ENCODE measurements at regions not wholly inside any gene's neighbourhood (a gene's known extent, or its start where the extent isn't known, plus 50 kb on each side); places are given as distances from the start of the nearest gene placed in this dataset.

GRCh38 chr1:194341587-194341986 is 1155.2 kb upstream of the B3GALT2 start:
- ChIA-PET POLR2A (interaction anchor here (0.8 kb wide), 1 partner anchor 1270 kb away, joined by 3 read pairs; no protein-coding TSS in a partner anchor), CTCF (no interaction called here)
- Mint-ChIP-seq H3K4me3 (no peak overlapping the region), H3K36me3 (ENCODE audit: low read depth) (no peaks in the 10 kb centered on the region), H3K27me3 (ENCODE audit: low read depth) (no peaks in the 10 kb centered on the region), H3K27ac (no peak overlapping the region), H3K4me1 (ENCODE audit: low read depth) (no peaks in the 10 kb centered on the region), H3K9me3 (ENCODE audit: insufficient read depth) (no peaks in the 10 kb centered on the region)
- ATAC-seq (no peak), DNase-seq (no peak)

GRCh38 chr1:194339471-194339870 is 1153.1 kb upstream of the B3GALT2 start:
- H3K4me1 Mint-ChIP-seq (ENCODE audit: low read depth), result no peaks in the 10 kb centered on the region
- no peaks in the 10 kb centered on the region for H3K9me3 Mint-ChIP-seq (ENCODE audit: insufficient read depth)
- no peak overlapping the region for H3K4me3 Mint-ChIP-seq
- H3K27ac Mint-ChIP-seq, result no peak overlapping the region
- H3K36me3 Mint-ChIP-seq (ENCODE audit: low read depth), result no peaks in the 10 kb centered on the region
- POLR2A ChIA-PET, result no interaction called here
- ATAC-seq (no peak), DNase-seq (no peak)
- CTCF ChIA-PET, result no interaction called here
- H3K27me3 Mint-ChIP-seq (ENCODE audit: low read depth), result no peaks in the 10 kb centered on the region

DNA sequence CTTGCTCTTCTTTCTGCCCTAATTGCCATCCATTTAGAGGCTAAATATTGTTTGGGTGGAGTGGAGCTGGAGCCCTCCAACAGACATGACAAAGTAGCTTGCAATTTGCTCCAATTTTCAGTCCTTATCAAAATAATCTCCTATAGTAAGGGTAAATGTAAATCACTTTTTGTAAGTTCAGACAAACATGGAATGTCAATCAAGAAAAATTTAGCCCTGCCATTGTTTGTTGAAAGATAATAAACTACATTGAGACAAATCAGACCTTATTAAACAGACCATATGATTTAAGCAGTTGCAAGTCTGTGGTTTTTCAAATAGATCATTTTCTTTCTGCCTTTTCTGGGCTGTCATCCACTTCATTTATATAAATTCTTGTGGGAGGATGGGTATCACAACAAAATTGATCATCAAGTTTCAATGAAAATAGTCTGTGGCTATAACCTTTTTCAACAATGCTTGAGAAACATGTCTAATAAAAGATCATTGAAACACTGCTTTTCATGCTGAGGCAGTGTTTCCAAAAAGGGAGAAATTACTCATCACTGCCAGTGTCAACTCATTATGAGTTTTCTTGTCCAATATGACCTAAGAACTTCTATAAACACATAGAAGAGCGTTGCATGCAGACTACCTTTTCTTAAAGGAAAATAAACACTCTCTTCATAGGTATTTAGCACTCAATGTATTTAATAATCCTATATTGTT is 1152.0 kb upstream of the B3GALT2 start:
- DNase-seq (no peak), ATAC-seq (no peak)
- CTCF ChIA-PET, result no interaction called here
- no peak overlapping the region for H3K27ac Mint-ChIP-seq
- POLR2A ChIA-PET, result no interaction called here
- no peak overlapping the region for H3K4me3 Mint-ChIP-seq
- H3K27me3 Mint-ChIP-seq (ENCODE audit: low read depth), result no peaks in the 10 kb centered on the region
- H3K36me3 Mint-ChIP-seq (ENCODE audit: low read depth), result no peaks in the 10 kb centered on the region
- H3K4me1 Mint-ChIP-seq (ENCODE audit: low read depth), result no peaks in the 10 kb centered on the region
- no peaks in the 10 kb centered on the region for H3K9me3 Mint-ChIP-seq (ENCODE audit: insufficient read depth)

- H3K27ac Mint-ChIP-seq, result no peak overlapping the region
- H3K9me3 Mint-ChIP-seq (ENCODE audit: insufficient read depth), result no peaks in the 10 kb centered on the region
- ChIA-PET CTCF (no interaction called here), POLR2A (no interaction called here)
- DNase-seq (no peak), ATAC-seq (no peak)
- H3K4me3 Mint-ChIP-seq, result no peak overlapping the region
- H3K27me3 Mint-ChIP-seq (ENCODE audit: low read depth), result no peaks in the 10 kb centered on the region
- no peaks in the 10 kb centered on the region for H3K4me1 Mint-ChIP-seq (ENCODE audit: low read depth)
- H3K36me3 Mint-ChIP-seq (ENCODE audit: low read depth), result no peaks in the 10 kb centered on the region
These were observed 1146.8 kb upstream of the B3GALT2 start for GRCh38 chr1:194333240-194333639.

- CTCF ChIA-PET, result no interaction called here
- H3K4me3 Mint-ChIP-seq, result no peak overlapping the region
- H3K9me3 Mint-ChIP-seq (ENCODE audit: insufficient read depth), result no peaks in the 10 kb centered on the region
- ATAC-seq, result no peak
- DNase-seq, result no peak
- no peaks in the 10 kb centered on the region for H3K4me1 Mint-ChIP-seq (ENCODE audit: low read depth)
- no peak overlapping the region for H3K27ac Mint-ChIP-seq
- POLR2A ChIA-PET, result no interaction called here
- H3K36me3 Mint-ChIP-seq (ENCODE audit: low read depth), result no peaks in the 10 kb centered on the region
- no peaks in the 10 kb centered on the region for H3K27me3 Mint-ChIP-seq (ENCODE audit: low read depth)
These were observed 1145.3 kb upstream of the B3GALT2 start for GRCh38 chr1:194331758-194332157.

GRCh38 chr1:194322751-194323150 is 1136.3 kb upstream of the B3GALT2 start:
- H3K36me3 Mint-ChIP-seq (ENCODE audit: low read depth), result no peaks in the 10 kb centered on the region
- no peak for DNase-seq
- H3K27me3 Mint-ChIP-seq (ENCODE audit: low read depth), result no peaks in the 10 kb centered on the region
- no peaks in the 10 kb centered on the region for H3K4me1 Mint-ChIP-seq (ENCODE audit: low read depth)
- H3K4me3 Mint-ChIP-seq, result no peak overlapping the region
- no peak for ATAC-seq
- ChIA-PET POLR2A (no interaction called here), CTCF (no interaction called here)
- H3K9me3 Mint-ChIP-seq (ENCODE audit: insufficient read depth), result no peaks in the 10 kb centered on the region
- no peak overlapping the region for H3K27ac Mint-ChIP-seq

- Mint-ChIP-seq H3K27ac (no peak overlapping the region), H3K9me3 (ENCODE audit: insufficient read depth) (no peaks in the 10 kb centered on the region), H3K27me3 (ENCODE audit: low read depth) (no peaks in the 10 kb centered on the region), H3K36me3 (ENCODE audit: low read depth) (no peaks in the 10 kb centered on the region), H3K4me3 (no peak overlapping the region), H3K4me1 (ENCODE audit: low read depth) (no peaks in the 10 kb centered on the region)
- ATAC-seq (no peak), DNase-seq (no peak)
- ChIA-PET CTCF (no interaction called here), POLR2A (no interaction called here)
These were observed 1132.4 kb upstream of the B3GALT2 start for GRCh38 chr1:194318790-194319280.

- no peak for DNase-seq
- no peaks in the 10 kb centered on the region for H3K27me3 Mint-ChIP-seq (ENCODE audit: low read depth)
- no peak overlapping the region for H3K27ac Mint-ChIP-seq
- POLR2A ChIA-PET, result no interaction called here
- CTCF ChIA-PET, result no interaction called here
- ATAC-seq, result no peak
- H3K9me3 Mint-ChIP-seq (ENCODE audit: insufficient read depth), result no peaks in the 10 kb centered on the region
- H3K4me1 Mint-ChIP-seq (ENCODE audit: low read depth), result no peaks in the 10 kb centered on the region
- no peak overlapping the region for H3K4me3 Mint-ChIP-seq
- no peaks in the 10 kb centered on the region for H3K36me3 Mint-ChIP-seq (ENCODE audit: low read depth)
These were observed 1123.3 kb upstream of the B3GALT2 start for GRCh38 chr1:194309697-194310096.

GRCh38 chr1:194309269-194309668 is 1122.9 kb upstream of the B3GALT2 start:
- POLR2A ChIA-PET, result no interaction called here
- H3K36me3 Mint-ChIP-seq (ENCODE audit: low read depth), result no peaks in the 10 kb centered on the region
- no peaks in the 10 kb centered on the region for H3K27me3 Mint-ChIP-seq (ENCODE audit: low read depth)
- no peaks in the 10 kb centered on the region for H3K4me1 Mint-ChIP-seq (ENCODE audit: low read depth)
- no peaks in the 10 kb centered on the region for H3K9me3 Mint-ChIP-seq (ENCODE audit: insufficient read depth)
- H3K27ac Mint-ChIP-seq, result no peak overlapping the region
- ATAC-seq (no peak), DNase-seq (no peak)
- CTCF ChIA-PET, result no interaction called here
- no peak overlapping the region for H3K4me3 Mint-ChIP-seq

DNA sequence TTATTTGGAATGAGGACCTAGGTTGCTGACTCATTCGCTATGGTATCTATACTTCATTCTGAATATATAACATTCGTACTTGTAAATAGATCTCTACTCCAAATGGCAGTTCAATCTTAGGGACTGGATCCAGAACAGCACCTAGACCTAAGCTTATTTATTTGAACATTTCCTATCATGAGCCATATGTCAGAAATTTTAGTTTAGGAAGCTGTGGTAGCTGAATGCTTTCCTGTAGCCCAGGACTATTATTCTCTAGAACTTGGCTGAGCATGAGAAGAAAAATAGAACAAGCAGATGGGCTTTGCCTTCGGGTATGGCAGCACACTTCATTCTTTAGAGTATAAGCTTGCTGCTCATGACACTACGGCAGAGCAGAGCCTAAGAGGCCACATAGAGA is 1114.4 kb upstream of the B3GALT2 start:
- Mint-ChIP-seq H3K27me3 (ENCODE audit: low read depth) (no peaks in the 10 kb centered on the region), H3K9me3 (ENCODE audit: insufficient read depth) (no peaks in the 10 kb centered on the region), H3K4me3 (no peak overlapping the region), H3K27ac (no peak overlapping the region), H3K36me3 (ENCODE audit: low read depth) (no peaks in the 10 kb centered on the region), H3K4me1 (ENCODE audit: low read depth) (no peaks in the 10 kb centered on the region)
- POLR2A ChIA-PET, result no interaction called here
- CTCF ChIA-PET, result no interaction called here
- ATAC-seq (no peak), DNase-seq (no peak)

DNA sequence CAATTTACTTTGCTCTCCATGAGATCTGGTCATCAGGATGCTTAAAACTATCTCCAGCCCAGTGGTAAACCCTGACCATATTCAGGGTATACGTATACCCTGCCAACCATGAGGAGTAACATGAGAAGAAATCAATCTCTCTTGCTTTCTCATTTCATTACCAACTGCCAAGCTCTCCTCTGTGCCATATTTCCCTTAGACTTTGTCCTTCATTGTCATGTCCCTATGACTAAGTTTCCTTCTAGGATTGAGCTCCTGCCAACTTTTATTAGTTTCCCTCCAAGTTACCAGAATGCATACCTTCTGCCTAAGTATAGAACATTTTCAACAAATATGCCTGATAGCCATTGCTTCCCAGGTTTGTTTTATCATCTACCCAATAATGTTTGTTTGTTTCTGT is 1113.9 kb upstream of the B3GALT2 start:
- no peak for DNase-seq
- no peaks in the 10 kb centered on the region for H3K36me3 Mint-ChIP-seq (ENCODE audit: low read depth)
- H3K27me3 Mint-ChIP-seq (ENCODE audit: low read depth), result no peaks in the 10 kb centered on the region
- no peak for ATAC-seq
- ChIA-PET POLR2A (no interaction called here), CTCF (no interaction called here)
- H3K4me1 Mint-ChIP-seq (ENCODE audit: low read depth), result peaks cover 2% of the 10 kb centered on the region
- no peaks in the 10 kb centered on the region for H3K9me3 Mint-ChIP-seq (ENCODE audit: insufficient read depth)
- no peak overlapping the region for H3K27ac Mint-ChIP-seq
- H3K4me3 Mint-ChIP-seq, result no peak overlapping the region

DNA sequence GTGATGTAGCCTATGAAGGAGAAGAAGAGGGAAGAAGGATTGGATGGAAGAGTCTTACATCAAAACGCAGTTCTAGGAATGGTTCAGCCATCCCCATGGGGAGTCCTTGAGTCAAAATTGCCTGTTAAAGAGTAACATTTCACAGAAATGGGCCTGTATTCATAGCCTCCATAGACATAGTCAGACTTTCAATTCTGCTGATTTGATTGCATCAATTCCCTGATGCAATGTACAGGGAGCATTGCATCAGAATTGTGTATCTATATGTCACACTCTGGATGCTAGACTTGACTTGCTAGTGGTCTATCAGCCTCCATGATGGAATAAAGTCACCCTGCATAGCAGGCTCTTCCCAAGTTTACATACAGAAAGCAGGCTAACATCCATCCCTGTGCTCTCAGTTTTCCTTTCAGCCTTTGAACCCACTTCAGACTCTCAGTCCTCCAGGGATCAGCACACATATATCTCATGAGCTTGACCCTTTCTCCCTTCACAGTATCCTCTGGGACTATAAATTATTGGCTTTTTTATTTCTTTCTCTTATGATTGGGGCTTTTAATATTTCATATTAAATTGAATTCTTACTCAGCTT is 1111.7 kb upstream of the B3GALT2 start:
- Mint-ChIP-seq H3K4me3 (no peak overlapping the region), H3K36me3 (ENCODE audit: low read depth) (no peaks in the 10 kb centered on the region), H3K4me1 (ENCODE audit: low read depth) (peaks cover 5% of the 10 kb centered on the region), H3K9me3 (ENCODE audit: insufficient read depth) (no peaks in the 10 kb centered on the region), H3K27me3 (ENCODE audit: low read depth) (no peaks in the 10 kb centered on the region), H3K27ac (no peak overlapping the region)
- CTCF ChIA-PET, result interaction anchor here (1.0 kb wide), 1 partner anchor 23 kb away, joined by 3 read pairs; no protein-coding TSS in a partner anchor
- DNase-seq, result no peak
- ATAC-seq, result no peak
- POLR2A ChIA-PET, result no interaction called here

DNA sequence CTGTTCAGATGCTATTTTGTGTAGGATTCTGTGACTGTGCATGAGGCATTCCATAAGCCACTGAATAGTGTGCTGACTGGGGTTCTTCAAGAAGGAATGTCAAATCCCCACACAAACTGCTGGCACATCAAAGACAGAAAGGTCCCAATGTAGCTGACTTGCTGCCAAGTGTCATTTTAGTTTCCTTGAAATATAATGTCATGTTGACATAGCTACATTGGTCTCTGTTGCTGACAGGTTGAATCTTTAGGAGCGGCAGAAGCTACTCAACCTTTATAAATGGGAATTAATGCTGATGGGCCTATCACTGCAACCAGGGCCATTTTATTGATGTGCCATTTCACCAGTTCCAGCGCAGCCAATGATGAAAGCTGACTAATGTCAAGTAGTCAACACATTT is 1110.7 kb upstream of the B3GALT2 start:
- ChIA-PET POLR2A (no interaction called here), CTCF (no interaction called here)
- no peaks in the 10 kb centered on the region for H3K9me3 Mint-ChIP-seq (ENCODE audit: insufficient read depth)
- H3K4me3 Mint-ChIP-seq, result no peak overlapping the region
- DNase-seq, result no peak
- ATAC-seq, result no peak
- no peaks in the 10 kb centered on the region for H3K36me3 Mint-ChIP-seq (ENCODE audit: low read depth)
- peaks cover 5% of the 10 kb centered on the region for H3K4me1 Mint-ChIP-seq (ENCODE audit: low read depth)
- H3K27me3 Mint-ChIP-seq (ENCODE audit: low read depth), result no peaks in the 10 kb centered on the region
- no peak overlapping the region for H3K27ac Mint-ChIP-seq
